ENCODE measurements at regions not wholly inside any gene's neighbourhood (a gene's known extent, or its start where the extent isn't known, plus 50 kb on each side); places are given as distances from the start of the nearest gene placed in this dataset.

- no peak overlapping the region for H3K4ac ChIP-seq (ENCODE audit: low read depth, low read length)
- H3K79me1 ChIP-seq (ENCODE audit: insufficient read depth, low read depth, low read length, poor library complexity, severe bottlenecking): no peaks in the 10 kb centered on the region
- H3K56ac ChIP-seq (ENCODE audit: insufficient read length, low read depth, low read length): no peak overlapping the region
- H2BK12ac ChIP-seq (ENCODE audit: insufficient read length, low read depth, low read length): no peak overlapping the region
- H3K36me3 Mint-ChIP-seq (ENCODE audit: insufficient read depth in 1 of 3, low read depth in 3 of 3): no peaks in the 10 kb centered on the region
- WGBS (ENCODE audit: extremely low coverage, insufficient read length, low lambda C conversion rate): 100% methylated on average over 1 of the region's 4 CpGs
- H3K14ac ChIP-seq (ENCODE audit: insufficient read depth, low read length): no peak overlapping the region
- H3K79me2 ChIP-seq (ENCODE audit: insufficient read depth, low read length): no peaks in the 10 kb centered on the region
- H3K4me1 Mint-ChIP-seq: no peaks in the 10 kb centered on the region; a peak in 1 of 4 replicates
- H2BK15ac ChIP-seq (ENCODE audit: low read depth, low read length): no peak overlapping the region
- no peak for TF ChIP-seq CTCF (conservative IDR thresholded peaks at IDR 0.05)
- no peaks in the 10 kb centered on the region; the same call in 1 of the 2 replicates for H3K4me1 ChIP-seq (ENCODE audit: insufficient read depth, low read length)
- no peak overlapping the region for H2BK5ac ChIP-seq (ENCODE audit: insufficient read length, low read length)
- H3K27ac ChIP-seq (ENCODE audit: insufficient read length, low read depth, low read length): no peak overlapping the region
- no peak overlapping the region for H2BK120ac ChIP-seq (ENCODE audit: low read depth, low read length, poor library complexity, severe bottlenecking)
- no peaks in the 10 kb centered on the region for H4K20me1 ChIP-seq (ENCODE audit: control insufficient read depth, insufficient read depth, insufficient read length)
- H3K9ac ChIP-seq (ENCODE audit: extremely low read depth, insufficient read length, low read length): no peak overlapping the region
- no peak overlapping the region for H3K18ac ChIP-seq (ENCODE audit: insufficient read length, low read depth, low read length)
- H3K4me2 ChIP-seq (ENCODE audit: insufficient read depth, insufficient read length, low read length): no peak overlapping the region
- no peak overlapping the region for H4K5ac ChIP-seq (ENCODE audit: insufficient read length, low read depth, low read length)
- no peak overlapping the region for H3K27ac Mint-ChIP-seq
- no peaks in the 10 kb centered on the region for H3K27me3 ChIP-seq (ENCODE audit: insufficient read depth, low read length)
- no peak overlapping the region for H3K23ac ChIP-seq (ENCODE audit: insufficient read length, low read depth, low read length)
- H3K4me3 Mint-ChIP-seq: no peak overlapping the region
- DNase-seq: no peak
- H2AK5ac ChIP-seq (ENCODE audit: insufficient read length, low read length): no peak overlapping the region
- no peaks in the 10 kb centered on the region for H3K9me3 Mint-ChIP-seq
- H2AFZ ChIP-seq (ENCODE audit: low read length): no peak overlapping the region
- no peak overlapping the region for H3T11ph ChIP-seq (ENCODE audit: low read length)
- H3K23me2 ChIP-seq (ENCODE audit: insufficient read length, low read depth, low read length, poor library complexity, severe bottlenecking): no peaks in the 10 kb centered on the region
- no peak overlapping the region for H2BK20ac ChIP-seq (ENCODE audit: low read depth, low read length, poor library complexity, severe bottlenecking)
- no peaks in the 10 kb centered on the region for H3K9me3 ChIP-seq (ENCODE audit: control insufficient read depth, low read depth, low read length)
- no peak overlapping the region for H4K8ac ChIP-seq (replicated peaks; ENCODE audit: insufficient read length, low read depth, low read length)
- no peaks in the 10 kb centered on the region for H3K27me3 Mint-ChIP-seq (ENCODE audit: low read depth)
- H4K91ac ChIP-seq (ENCODE audit: insufficient read length, low read depth, low read length): no peak overlapping the region
These were observed 353.4 kb upstream of the ADGRL3 start for GRCh38 chr4:60846678-60847077.

Data from H9 (cell line).